Colonic mucosa (tissue), 4 donors: ENCODE measurements at regions not wholly inside any gene's neighbourhood (a gene's known extent, or its start where the extent isn't known, plus 50 kb on each side); places are given as distances from the start of the nearest gene placed in this dataset.

ENCODE experiments used
- DNase-seq: peaks from one replicate; pipeline ENCODE4 v3.0.0-alpha.2; 2020
- H3K27ac ChIP-seq: fragments of 200-600 bp; one replicate; pipeline ENCODE4 v1.8.0; 2021
- H3K27me3 ChIP-seq: fragments of 200-600 bp; one replicate; pipeline ENCODE4 v1.8.0; 2021
- H3K36me3 ChIP-seq: fragments of 200-600 bp; one replicate; pipeline ENCODE4 v1.8.0; 2021
- H3K4me1 ChIP-seq: fragments of 200-600 bp; one replicate; pipeline ENCODE4 v1.8.0; 2021; ENCODE audit warnings: mild to moderate bottlenecking
- H3K4me3 ChIP-seq: fragments of 200-600 bp; one replicate; pipeline ENCODE4 v1.8.0; 2021
- H3K9ac ChIP-seq, 2 donors: one replicate each; pipeline ENCODE4 v1.7.0; 2013; ENCODE audit warnings: control low read depth in 2 of 2, low read depth in 2 of 2, low read length in 2 of 2
- H3K9me3 ChIP-seq: fragments of 200-600 bp; one replicate; pipeline ENCODE4 v1.8.0; 2021
- CTCF ChIP-seq: fragments of 200-600 bp; IDR thresholded peaks from one replicate; pipeline ENCODE4 v1.8.0; 2022; ENCODE audit warnings: antibody characterized with exemption, mild to moderate bottlenecking
- intact Hi-C: fragments of 100-400 bp; cut with DNase I; formaldehyde crosslinking; loops from one replicate; pipeline ENCODE4 v1.14.1; 2022
- donor health status: healthy.
- donor health status: DM: no; HTN: no; CAD: no.
- donor health status: DM: no; HTN: no; CAD: no.

- no peak overlapping the region for H3K4me3 ChIP-seq
- no peak overlapping the region for H3K27ac ChIP-seq
- no peaks in the 10 kb centered on the region for H3K9me3 ChIP-seq
- no peaks in the 10 kb centered on the region for H3K4me1 ChIP-seq
- intact Hi-C loops, result no loop called here
- no peak overlapping the region for H3K9ac ChIP-seq
- no peaks in the 10 kb centered on the region for H3K36me3 ChIP-seq
- no peak for DNase-seq
- H3K27me3 ChIP-seq, result no peaks in the 10 kb centered on the region
- no peak for TF ChIP-seq CTCF
Measured at GRCh38 chr6:3999800-4000661, 78.9 kb downstream of the FAM217A start.

GRCh38 chr6:4004249-4004648 is 74.7 kb downstream of the FAM217A start:
- intact Hi-C loops, result no loop called here
- TF ChIP-seq CTCF, result no peak
- Histone ChIP-seq H3K9ac (no peak overlapping the region), H3K9me3 (no peaks in the 10 kb centered on the region), H3K36me3 (no peaks in the 10 kb centered on the region), H3K4me1 (peaks cover 7% of the 10 kb centered on the region), H3K4me3 (no peak overlapping the region), H3K27me3 (no peaks in the 10 kb centered on the region), H3K27ac (no peak overlapping the region)
- DNase-seq, result no peak

GRCh38 chr6:4008324-4009047 is 70.5 kb downstream of the FAM217A start:
- intact Hi-C loops, result no loop called here
- no peaks in the 10 kb centered on the region for H3K9me3 ChIP-seq
- no peak for DNase-seq
- no peak overlapping the region for H3K27ac ChIP-seq
- H3K9ac ChIP-seq, result no peak overlapping the region
- H3K4me1 ChIP-seq, result peaks cover 7% of the 10 kb centered on the region
- peak; percentile 39 for TF ChIP-seq CTCF
- no peak overlapping the region for H3K4me3 ChIP-seq
- H3K36me3 ChIP-seq, result no peaks in the 10 kb centered on the region
- H3K27me3 ChIP-seq, result no peaks in the 10 kb centered on the region

- intact Hi-C loops, result no loop called here
- Histone ChIP-seq H3K4me3 (no peak overlapping the region), H3K9me3 (no peaks in the 10 kb centered on the region), H3K4me1 (peaks cover 7% of the 10 kb centered on the region), H3K27me3 (no peaks in the 10 kb centered on the region), H3K9ac (no peak overlapping the region), H3K36me3 (no peaks in the 10 kb centered on the region), H3K27ac (no peak overlapping the region)
- no peak for TF ChIP-seq CTCF
- DNase-seq, result no peak
Measured at GRCh38 chr6:4009486-4009885, 69.5 kb downstream of the FAM217A start.

GRCh38 chr6:4010048-4010447 is 68.9 kb downstream of the FAM217A start:
- Histone ChIP-seq H3K27me3 (no peaks in the 10 kb centered on the region), H3K9ac (no peak overlapping the region), H3K4me1 (peaks cover 7% of the 10 kb centered on the region), H3K36me3 (no peaks in the 10 kb centered on the region), H3K9me3 (no peaks in the 10 kb centered on the region), H3K27ac (no peak overlapping the region), H3K4me3 (no peak overlapping the region)
- no peak for TF ChIP-seq CTCF
- no peak for DNase-seq
- intact Hi-C loops, result no loop called here
